Embryonic facial prominence (tissue), 1 donor: ENCODE measurements at regions not wholly inside any gene's neighbourhood (a gene's known extent, or its start where the extent isn't known, plus 50 kb on each side); places are given as distances from the start of the nearest gene placed in this dataset.

ENCODE experiments used
- DNase-seq: peaks from one replicate; pipeline ENCODE4 v3.0.0-alpha.2; 2016; ENCODE audit errors: extremely low spot score

- no peak for DNase-seq
Observed at GRCh38 chr2:142270291-142270690, 139.5 kb upstream of the LRP1B start.

- DNase-seq, result no peak
Observed at GRCh38 chr2:142259356-142259755, 128.5 kb upstream of the LRP1B start.

GRCh38 chr2:142254031-142254430 is 123.2 kb upstream of the LRP1B start:
- DNase-seq, result no peak

GRCh38 chr2:142241016-142241415 is 110.2 kb upstream of the LRP1B start:
- no peak for DNase-seq

- no peak for DNase-seq
Observed at GRCh38 chr2:142236181-142236580, 105.4 kb upstream of the LRP1B start.

- no peak for DNase-seq
Observed at GRCh38 chr2:142234741-142235140, 103.9 kb upstream of the LRP1B start.

- no peak for DNase-seq
Observed at GRCh38 chr2:142223309-142223708, 92.5 kb upstream of the LRP1B start.

- DNase-seq, result no peak
Observed at GRCh38 chr2:142222715-142223114, 91.9 kb upstream of the LRP1B start.

- no peak for DNase-seq
Observed at GRCh38 chr2:142220901-142221300, 90.1 kb upstream of the LRP1B start.

- no peak for DNase-seq
Observed at GRCh38 chr2:142220239-142220638, 89.4 kb upstream of the LRP1B start.

GRCh38 chr2:142218471-142218870 is 87.7 kb upstream of the LRP1B start:
- DNase-seq, result no peak

GRCh38 chr2:142217804-142218203 is 87.0 kb upstream of the LRP1B start:
- DNase-seq, result no peak

- no peak for DNase-seq
Observed at GRCh38 chr2:142200062-142200461, 69.2 kb upstream of the LRP1B start.

- DNase-seq, result no peak
Observed at GRCh38 chr2:142199073-142199472, 68.3 kb upstream of the LRP1B start.

GRCh38 chr2:142190805-142191204 is 60.0 kb upstream of the LRP1B start:
- no peak for DNase-seq

GRCh38 chr2:142189501-142189900 is 58.7 kb upstream of the LRP1B start:
- DNase-seq, result no peak

- no peak for DNase-seq
Observed at GRCh38 chr2:142188562-142188961, 57.7 kb upstream of the LRP1B start.

- no peak for DNase-seq
Observed at GRCh38 chr2:142180820-142181533, 50.2 kb upstream of the LRP1B start.
